Panc1 (cell line): ENCODE measurements at regions not wholly inside any gene's neighbourhood (a gene's known extent, or its start where the extent isn't known, plus 50 kb on each side); places are given as distances from the start of the nearest gene placed in this dataset.

Source experiments
- CTCF ChIP-seq: fragments of 450-650 bp; IDR thresholded peaks from 2 replicates; pipeline ENCODE4 v1.5.1; 2017; ENCODE audit warnings: mild to moderate bottlenecking
- POLR2AphosphoS5 ChIP-seq: IDR thresholded peaks from 2 replicates; pipeline ENCODE4 v1.6.1; 2012; ENCODE audit warnings: mild to moderate bottlenecking, low read depth, low read length, moderate library complexity
- TCF7L2 ChIP-seq: IDR thresholded peaks from 2 replicates; pipeline ENCODE4 v1.6.1; 2011; ENCODE audit warnings: mild to moderate bottlenecking, low read depth, low read length, inconsistent platforms

GRCh38 chr14:106115401-106115800, 589.0 kb downstream of the TMEM121 start:
- TF ChIP-seq CTCF (no peak), TCF7L2 (no peak), POLR2AphosphoS5 (no peak)
